ENCODE measurements at regions not wholly inside any gene's neighbourhood (a gene's known extent, or its start where the extent isn't known, plus 50 kb on each side); places are given as distances from the start of the nearest gene placed in this dataset.

- DNase-seq (ENCODE audit: low read depth in 1 of 2, low spot score in 2 of 2) (no peak), FAIRE-seq (no peak)
- Histone ChIP-seq H3K9me3 (ENCODE audit: insufficient read depth in 2 of 2, low read depth in 1 of 2, low read length in 1 of 2) (no peaks in the 10 kb centered on the region), H3K4ac (replicated peaks; ENCODE audit: insufficient read length, low read depth, low read length) (no peak overlapping the region), H3K36me3 (ENCODE audit: control insufficient read depth in 2 of 4, insufficient read depth in 4 of 4, low read length in 3 of 4) (no peaks in the 10 kb centered on the region), H3K4me3 (ENCODE audit: extremely low read depth in 1 of 4, insufficient read depth in 2 of 4, low read depth in 3 of 4, low read length in 4 of 4) (no peak overlapping the region), H3K23ac (ENCODE audit: insufficient read length) (no peak overlapping the region), H3K79me2 (ENCODE audit: control insufficient read depth in 1 of 2, insufficient read depth in 2 of 2, low read length in 2 of 2) (no peaks in the 10 kb centered on the region), H3K79me1 (ENCODE audit: low read depth, low read length) (no peaks in the 10 kb centered on the region), H3K14ac (ENCODE audit: insufficient read length) (no peak overlapping the region), H2AFZ (ENCODE audit: low read length) (no peak overlapping the region), H3K9ac (replicated peaks in 1 of 4; ENCODE audit: extremely low read depth in 1 of 4, low read depth in 3 of 4, low read length in 3 of 4) (no peak overlapping the region), H4K8ac (ENCODE audit: extremely low read depth, insufficient read depth, low read length) (no peak overlapping the region), H3K18ac (ENCODE audit: extremely low read depth, low read length) (no peak overlapping the region), H2BK5ac (ENCODE audit: low read depth, low read length) (no peak overlapping the region), H3K27me3 (replicated peaks in 1 of 4; ENCODE audit: control insufficient read depth in 3 of 4, extremely low read depth in 1 of 4, insufficient read depth in 3 of 4, low read length in 3 of 4) (no peaks in the 10 kb centered on the region; a peak in 1 of 7 replicates), H2AK5ac (ENCODE audit: low read depth, low read length) (no peak overlapping the region), H3K23me2 (ENCODE audit: low read depth, low read length) (no peaks in the 10 kb centered on the region), H4K20me1 (replicated peaks in 1 of 2; ENCODE audit: control insufficient read depth in 1 of 2, insufficient read depth in 2 of 2, low read length in 2 of 2) (no peaks in the 10 kb centered on the region), H4K91ac (replicated peaks; ENCODE audit: insufficient read length, low read length) (no peak overlapping the region), H3K4me1 (replicated peaks in 1 of 4; ENCODE audit: control insufficient read depth in 3 of 4, insufficient read depth in 4 of 4, low read length in 3 of 4) (peaks cover 0 to 2% (median 0%) of the 10 kb centered on the region in 4 experiments; a peak in 1 of 7 replicates), H2BK15ac (ENCODE audit: low read length) (no peak overlapping the region), H2BK20ac (ENCODE audit: low read length) (no peak overlapping the region), H2BK12ac (ENCODE audit: low read depth, low read length) (no peak overlapping the region), H3K4me2 (ENCODE audit: insufficient read depth in 1 of 2, low read depth in 2 of 2, low read length in 2 of 2) (no peak overlapping the region), H2BK120ac (replicated peaks; ENCODE audit: low read depth, low read length) (no peak overlapping the region), H3K27ac (ENCODE audit: low read depth, low read length) (no peak overlapping the region), H4K5ac (ENCODE audit: insufficient read length, low read depth, low read length) (no peak overlapping the region), H3K56ac (replicated peaks; ENCODE audit: insufficient read length, low read depth, low read length) (no peak overlapping the region)
- 83% methylated on average over 5 of the region's 5 CpGs; no CpG with 5 or more reads in 1 of the 2 experiments for WGBS, 2 experiments (ENCODE audit: extremely low coverage in 1 of 2, insufficient coverage in 1 of 2, insufficient read length in 1 of 2, insufficient replicate concordance in 2 of 2, low coverage in 1 of 2, low lambda C conversion rate in 2 of 2, missing lambda C conversion rate in 1 of 2)
- CTCF ChIA-PET (ENCODE audit: partially characterized antibody): interaction anchor here (0.9 to 1.7 kb wide), 5 partner anchors 10 to 311 kb away, joined by 3 to 4 read pairs (median 3); no protein-coding TSS in a partner anchor
- POLR2A ChIA-PET (ENCODE audit: partially characterized antibody): no interaction called here
- TF ChIP-seq PHF8 (conservative IDR thresholded peaks at IDR 0.05; ENCODE audit: low read depth, low read length): no peak
- TF ChIP-seq ZNF274 (IDR thresholded peaks at IDR 0.05; ENCODE audit: borderline replicate concordance, extremely low read depth, low read length): no peak
- TF ChIP-seq KDM1A (IDR thresholded peaks at IDR 0.05; ENCODE audit: borderline replicate concordance, low read length): no peak
- TF ChIP-seq EZH2 (IDR thresholded peaks at IDR 0.05; ENCODE audit: low read depth, low read length, severe bottlenecking): no peak
- TF ChIP-seq, protein P1, sequence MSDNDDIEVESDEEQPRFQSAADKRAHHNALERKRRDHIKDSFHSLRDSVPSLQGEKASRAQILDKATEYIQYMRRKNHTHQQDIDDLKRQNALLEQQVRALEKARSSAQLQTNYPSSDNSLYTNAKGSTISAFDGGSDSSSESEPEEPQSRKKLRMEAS (IDR thresholded peaks at IDR 0.05): no peak
- TF ChIP-seq SIN3A (conservative IDR thresholded peaks at IDR 0.05 in 1 of 2, IDR thresholded peaks at IDR 0.05 in 1 of 2; ENCODE audit: low read depth in 1 of 2, low read length in 2 of 2): no peak
- no peak for TF ChIP-seq GTF2F1 (IDR thresholded peaks at IDR 0.05; ENCODE audit: borderline replicate concordance, low read depth, low read length)
- no peak for TF ChIP-seq CTCF (IDR thresholded peaks at IDR 0.05; ENCODE audit: control extremely low read depth in 1 of 3, insufficient read depth in 1 of 3, low read depth in 1 of 3, low read length in 3 of 3)
- no peak for TF ChIP-seq CEBPB (IDR thresholded peaks at IDR 0.05; ENCODE audit: low read depth, low read length)
- TF ChIP-seq, protein P2, sequence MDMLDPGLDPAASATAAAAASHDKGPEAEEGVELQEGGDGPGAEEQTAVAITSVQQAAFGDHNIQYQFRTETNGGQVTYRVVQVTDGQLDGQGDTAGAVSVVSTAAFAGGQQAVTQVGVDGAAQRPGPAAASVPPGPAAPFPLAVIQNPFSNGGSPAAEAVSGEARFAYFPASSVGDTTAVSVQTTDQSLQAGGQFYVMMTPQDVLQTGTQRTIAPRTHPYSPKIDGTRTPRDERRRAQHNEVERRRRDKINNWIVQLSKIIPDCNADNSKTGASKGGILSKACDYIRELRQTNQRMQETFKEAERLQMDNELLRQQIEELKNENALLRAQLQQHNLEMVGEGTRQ (IDR thresholded peaks at IDR 0.05; ENCODE audit: low read length): no peak
These were observed 189.1 kb downstream of the SHQ1 start for GRCh38 chr3:72659188-72659587.

Data from H1 (cell line).